OCI-LY7 (cell line): ENCODE measurements at regions not wholly inside any gene's neighbourhood (a gene's known extent, or its start where the extent isn't known, plus 50 kb on each side); places are given as distances from the start of the nearest gene placed in this dataset.
"Not testable (repeated sequence)": the region's sequence is repeated elsewhere in the genome, so short reads cannot be mapped to it uniquely, and the experiment has no call there.

Source experiments
- BruUV-seq: library from RNA; stranded (reverse); fragments of 400-500 nt; replicated peaks from 2 replicates; lab custom pipeline; 2021; lab: Mats Ljungman, UMichigan
- CTCF ChIA-PET: fragments of 300-600 bp; sonication (Branson Sonifier 250); formaldehyde crosslinking; loops from one replicate; lab custom pipeline; 2022; ENCODE audit warnings: antibody characterized with exemption; ENCODE audit not compliant: unreplicated experiment; lab: Charles Lee
- POLR2A ChIA-PET: fragments of 300-600 bp; sonication (Branson Sonifier 250); formaldehyde crosslinking; loops from one replicate; lab custom pipeline; 2022; ENCODE audit warnings: antibody characterized with exemption; lab: Charles Lee
- DNase-seq: peaks from one replicate; pipeline ENCODE4 v3.0.0-alpha.2; 2015; ENCODE audit warnings: low spot score
- H2AFZ ChIP-seq: fragments of 200-600 bp; sonication (generic), shearing (Covaris generic); 2 replicates; pipeline ENCODE4 v1.6.1; 2014; ENCODE audit warnings: mild to moderate bottlenecking, antibody characterized with exemption, low read length, moderate library complexity
- H3K27ac ChIP-seq: fragments of 200-600 bp; sonication (generic); 2 replicates; pipeline ENCODE4 v1.5.1; 2014; ENCODE audit warnings: mixed run types, low read depth, mild to moderate bottlenecking, moderate library complexity, low read length, inconsistent platforms; ENCODE audit not compliant: poor library complexity, severe bottlenecking
- H3K36me3 ChIP-seq: fragments of 200-600 bp; sonication (generic); 2 replicates; pipeline ENCODE4 v1.6.1; 2014; ENCODE audit warnings: mild to moderate bottlenecking, antibody characterized with exemption, low read length, moderate library complexity, mixed read lengths; ENCODE audit not compliant: insufficient read depth
- H3K4me1 ChIP-seq: fragments of 200-600 bp; sonication (generic); 2 replicates; pipeline ENCODE4 v1.5.1; 2014; ENCODE audit warnings: mild to moderate bottlenecking, low read length; ENCODE audit not compliant: insufficient read depth, poor library complexity, severe bottlenecking
- H3K4me2 ChIP-seq: fragments of 200-600 bp; sonication (generic); 2 replicates; pipeline ENCODE4 v1.6.1; 2014; ENCODE audit warnings: mild to moderate bottlenecking, low read length
- H3K4me3 ChIP-seq: fragments of 200-600 bp; sonication (generic); 2 replicates; pipeline ENCODE4 v1.5.1; 2014; ENCODE audit warnings: mild to moderate bottlenecking, low read depth, low read length; ENCODE audit not compliant: poor library complexity, severe bottlenecking
- H3K79me2 ChIP-seq: fragments of 200-600 bp; sonication (generic); 2 replicates; pipeline ENCODE4 v1.6.1; 2016; ENCODE audit warnings: low read depth, mild to moderate bottlenecking, low read length, moderate library complexity, mixed read lengths; ENCODE audit not compliant: insufficient read depth
- H3K9me2 ChIP-seq: fragments of 200-600 bp; sonication (generic); 2 replicates; pipeline ENCODE4 v1.6.1; 2016; ENCODE audit warnings: mild to moderate bottlenecking, low read length, mixed read lengths; ENCODE audit not compliant: insufficient read depth
- H3K9me3 ChIP-seq: fragments of 200-600 bp; sonication (generic); 2 replicates; pipeline ENCODE4 v1.6.1; 2014; ENCODE audit warnings: mild to moderate bottlenecking, mixed run types, low read length, mixed read lengths
- H4K20me1 ChIP-seq: fragments of 200-600 bp; sonication (generic); 2 replicates; pipeline ENCODE4 v1.6.1; 2014; ENCODE audit warnings: mild to moderate bottlenecking, antibody characterized with exemption, low read length, moderate library complexity, mixed read lengths; ENCODE audit not compliant: insufficient read depth
- CTCF ChIP-seq: fragments of 200-600 bp; sonication (generic); conservative IDR thresholded peaks from 2 replicates; pipeline ENCODE4 v1.5.1; 2014; ENCODE audit warnings: mild to moderate bottlenecking, antibody characterized with exemption, low read length, moderate library complexity, mixed read lengths
- EZH2phosphoT487 ChIP-seq: fragments of 200-600 bp; sonication (generic); IDR thresholded peaks from 2 replicates; pipeline ENCODE4 v1.6.1; 2018; ENCODE audit warnings: low read depth, borderline replicate concordance, mild to moderate bottlenecking, mixed run types, antibody characterized with exemption, low read length, moderate library complexity, mixed read lengths
- intact Hi-C: fragments of 100-400 bp; cut with micrococcal nuclease; formaldehyde crosslinking; loops from one replicate; pipeline ENCODE4 v1.10.0; 2022; ENCODE audit not compliant: unreplicated experiment

- Histone ChIP-seq H3K4me2 (no peak overlapping the region), H3K9me3 (no peaks in the 10 kb centered on the region), H3K9me2 (no peaks in the 10 kb centered on the region), H2AFZ (no peak overlapping the region), H3K27ac (no peak overlapping the region), H3K79me2 (no peaks in the 10 kb centered on the region), H3K4me1 (no peaks in the 10 kb centered on the region), H4K20me1 (no peaks in the 10 kb centered on the region), H3K4me3 (no peak overlapping the region), H3K36me3 (no peaks in the 10 kb centered on the region)
- TF ChIP-seq EZH2phosphoT487 (no peak), CTCF (no peak)
- intact Hi-C loops: no loop called here
- DNase-seq: no peak
- CTCF ChIA-PET: no interaction called here
- POLR2A ChIA-PET: no interaction called here
- BruUV-seq: no TSS peak
Measured at GRCh38 chr2:37752766-37753165, 81.3 kb upstream of the CDC42EP3 start.

- DNase-seq: no peak
- TF ChIP-seq EZH2phosphoT487 (no peak), CTCF (no peak)
- POLR2A ChIA-PET: interaction anchor here (0.6 kb wide), 1 partner anchor 56 kb away, joined by 3 read pairs; no protein-coding TSS in a partner anchor
- H3K9me3 ChIP-seq: no peaks in the 10 kb centered on the region
- no peaks in the 10 kb centered on the region for H4K20me1 ChIP-seq
- H3K9me2 ChIP-seq: no peaks in the 10 kb centered on the region
- no peak overlapping the region for H3K27ac ChIP-seq
- BruUV-seq: no TSS peak
- no peak overlapping the region for H3K4me2 ChIP-seq
- H3K4me1 ChIP-seq: no peaks in the 10 kb centered on the region
- H3K36me3 ChIP-seq: no peaks in the 10 kb centered on the region
- no peaks in the 10 kb centered on the region for H3K79me2 ChIP-seq
- intact Hi-C loops: no loop called here
- no peak overlapping the region for H2AFZ ChIP-seq
- CTCF ChIA-PET: no interaction called here
- H3K4me3 ChIP-seq: no peak overlapping the region
Measured at GRCh38 chr2:37753758-37754157, 82.3 kb upstream of the CDC42EP3 start.

GRCh38 chr2:37755961-37756559 is 84.6 kb upstream of the CDC42EP3 start:
- H3K9me3 ChIP-seq, intact Hi-C loops, BruUV-seq, H3K9me2 ChIP-seq, CTCF ChIA-PET, H3K4me3 ChIP-seq, H4K20me1 ChIP-seq, H2AFZ ChIP-seq, H3K36me3 ChIP-seq, H3K4me2 ChIP-seq, H3K4me1 ChIP-seq, H3K27ac ChIP-seq, DNase-seq, H3K79me2 ChIP-seq: not testable (repeated sequence)
- POLR2A ChIA-PET: interaction anchor here (0.6 to 0.7 kb wide), 2 partner anchors 253 to 345 kb away, joined by 3 read pairs; no protein-coding TSS in a partner anchor

GRCh38 chr2:37757456-37757855 is 86.0 kb upstream of the CDC42EP3 start:
- BruUV-seq, intact Hi-C loops: not testable (repeated sequence)

GRCh38 chr2:37758141-37758601 is 86.7 kb upstream of the CDC42EP3 start:
- CTCF ChIA-PET: not testable (repeated sequence)

More at GRCh38 chr2:37757456-37757855, 86.0 kb upstream of the CDC42EP3 start:
- H3K4me1 ChIP-seq, H3K4me2 ChIP-seq, H3K4me3 ChIP-seq, H4K20me1 ChIP-seq, DNase-seq, POLR2A ChIA-PET, H3K27ac ChIP-seq, H3K79me2 ChIP-seq, H3K9me2 ChIP-seq, H2AFZ ChIP-seq, CTCF ChIA-PET, H3K9me3 ChIP-seq, H3K36me3 ChIP-seq: not testable (repeated sequence)

More at GRCh38 chr2:37758141-37758601, 86.7 kb upstream of the CDC42EP3 start:
- H3K36me3 ChIP-seq, BruUV-seq, H3K4me3 ChIP-seq, DNase-seq, H3K4me1 ChIP-seq, H3K27ac ChIP-seq, H3K9me2 ChIP-seq, H3K79me2 ChIP-seq, intact Hi-C loops, H4K20me1 ChIP-seq, H3K4me2 ChIP-seq, H3K9me3 ChIP-seq, H2AFZ ChIP-seq: not testable (repeated sequence)
- POLR2A ChIA-PET: interaction anchor here (0.6 kb wide), 1 partner anchor 9 kb away, joined by 3 read pairs; no protein-coding TSS in a partner anchor
